ENCODE measurements at regions not wholly inside any gene's neighbourhood (a gene's known extent, or its start where the extent isn't known, plus 50 kb on each side); places are given as distances from the start of the nearest gene placed in this dataset.

DNA sequence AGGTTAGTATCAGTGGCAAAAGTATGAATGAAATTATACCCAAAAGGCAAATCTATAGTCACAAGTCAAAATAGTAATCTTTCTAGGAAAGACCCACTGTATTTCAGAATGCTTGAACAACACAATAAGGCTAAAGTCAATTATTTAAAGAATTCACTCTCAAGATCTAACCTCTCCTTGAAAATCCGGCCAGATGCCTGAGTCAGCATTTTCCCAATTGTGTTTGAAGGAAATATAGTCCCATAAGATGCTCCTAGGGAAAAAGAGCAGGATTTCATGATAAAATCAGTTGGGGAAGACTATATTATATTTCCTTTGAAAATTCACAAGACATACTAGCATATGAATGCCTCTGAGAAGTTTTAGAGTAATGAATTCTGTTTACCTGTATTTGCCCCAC is 1075.0 kb downstream of the GRM8 start:
- TF ChIP-seq, protein P1, sequence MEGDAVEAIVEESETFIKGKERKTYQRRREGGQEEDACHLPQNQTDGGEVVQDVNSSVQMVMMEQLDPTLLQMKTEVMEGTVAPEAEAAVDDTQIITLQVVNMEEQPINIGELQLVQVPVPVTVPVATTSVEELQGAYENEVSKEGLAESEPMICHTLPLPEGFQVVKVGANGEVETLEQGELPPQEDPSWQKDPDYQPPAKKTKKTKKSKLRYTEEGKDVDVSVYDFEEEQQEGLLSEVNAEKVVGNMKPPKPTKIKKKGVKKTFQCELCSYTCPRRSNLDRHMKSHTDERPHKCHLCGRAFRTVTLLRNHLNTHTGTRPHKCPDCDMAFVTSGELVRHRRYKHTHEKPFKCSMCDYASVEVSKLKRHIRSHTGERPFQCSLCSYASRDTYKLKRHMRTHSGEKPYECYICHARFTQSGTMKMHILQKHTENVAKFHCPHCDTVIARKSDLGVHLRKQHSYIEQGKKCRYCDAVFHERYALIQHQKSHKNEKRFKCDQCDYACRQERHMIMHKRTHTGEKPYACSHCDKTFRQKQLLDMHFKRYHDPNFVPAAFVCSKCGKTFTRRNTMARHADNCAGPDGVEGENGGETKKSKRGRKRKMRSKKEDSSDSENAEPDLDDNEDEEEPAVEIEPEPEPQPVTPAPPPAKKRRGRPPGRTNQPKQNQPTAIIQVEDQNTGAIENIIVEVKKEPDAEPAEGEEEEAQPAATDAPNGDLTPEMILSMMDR (IDR thresholded peaks at IDR 0.05; ENCODE audit: insufficient read depth, low read depth, low read length) = no peak
- no peak for TF ChIP-seq EZH2 (IDR thresholded peaks at IDR 0.05; ENCODE audit: insufficient read depth, low read length)

Data from astrocyte (in vitro differentiated cells and primary cell).